ENCODE measurements at regions not wholly inside any gene's neighbourhood (a gene's known extent, or its start where the extent isn't known, plus 50 kb on each side); places are given as distances from the start of the nearest gene placed in this dataset.
"Not testable (repeated sequence)": the region's sequence is repeated elsewhere in the genome, so short reads cannot be mapped to it uniquely, and the experiment has no call there.

GRCh38 chr19:28454083-28454482 is 758.9 kb downstream of the UQCRFS1 start:
- DNase-seq: no peak

GRCh38 chr19:28453420-28453819 is 759.5 kb downstream of the UQCRFS1 start:
- DNase-seq: no peak

- no peak for DNase-seq
Observed at GRCh38 chr19:28449803-28450202, 763.1 kb downstream of the UQCRFS1 start.

- no peak for DNase-seq
Observed at GRCh38 chr19:28446511-28446910, 766.4 kb downstream of the UQCRFS1 start.

- DNase-seq: no peak
Observed at GRCh38 chr19:28445826-28446225, 767.1 kb downstream of the UQCRFS1 start.

- DNase-seq: no peak
Observed at GRCh38 chr19:28444362-28444761, 768.6 kb downstream of the UQCRFS1 start.

- no peak for DNase-seq
Observed at GRCh38 chr19:28443361-28443760, 769.6 kb downstream of the UQCRFS1 start.

GRCh38 chr19:28437390-28438346 is 775.3 kb downstream of the UQCRFS1 start:
- no peak for DNase-seq

GRCh38 chr19:28436320-28436719 is 776.6 kb downstream of the UQCRFS1 start:
- no peak for DNase-seq

- no peak for DNase-seq
Observed at GRCh38 chr19:28435551-28436271, 777.2 kb downstream of the UQCRFS1 start.

GRCh38 chr19:28434794-28435193 is 778.2 kb downstream of the UQCRFS1 start:
- not testable (repeated sequence) for DNase-seq

- not testable (repeated sequence) for DNase-seq
Observed at GRCh38 chr19:28434365-28434764, 778.6 kb downstream of the UQCRFS1 start.

GRCh38 chr19:28433166-28433565 is 779.8 kb downstream of the UQCRFS1 start:
- not testable (repeated sequence) for DNase-seq

- DNase-seq: no peak
Observed at GRCh38 chr19:28430214-28430613, 782.7 kb downstream of the UQCRFS1 start.

GRCh38 chr19:28429356-28429755 is 783.6 kb downstream of the UQCRFS1 start:
- no peak for DNase-seq

- DNase-seq: no peak
Observed at GRCh38 chr19:28428663-28429348, 784.1 kb downstream of the UQCRFS1 start.

- no peak for DNase-seq
Observed at GRCh38 chr19:28427376-28428083, 785.4 kb downstream of the UQCRFS1 start.

GRCh38 chr19:28426730-28427225 is 786.2 kb downstream of the UQCRFS1 start:
- no peak for DNase-seq

GRCh38 chr19:28426110-28426729 is 786.7 kb downstream of the UQCRFS1 start:
- DNase-seq: no peak

- no peak for DNase-seq
Observed at GRCh38 chr19:28425046-28425931, 787.7 kb downstream of the UQCRFS1 start.

GRCh38 chr19:28424662-28425045 is 788.3 kb downstream of the UQCRFS1 start:
- DNase-seq: no peak
